HEK293 (cell line): ENCODE measurements at regions not wholly inside any gene's neighbourhood (a gene's known extent, or its start where the extent isn't known, plus 50 kb on each side); places are given as distances from the start of the nearest gene placed in this dataset.

Experiments used
- CTCF ChIA-PET: fragments of 350-600 bp; formaldehyde crosslinking; extraction: SDS; loops from one replicate; lab custom pipeline; 2021; ENCODE audit warnings: antibody characterized with exemption; lab: Yijun Ruan, JAX
- POLR2A ChIA-PET: fragments of 300-600 bp; formaldehyde crosslinking; extraction: SDS; loops from one replicate; lab custom pipeline; 2020; ENCODE audit warnings: antibody characterized with exemption, inconsistent platforms; lab: Yijun Ruan, JAX
- H3K27ac ChIP-seq: fragments of 200-500 bp; sonication (Bioruptor generic); 2 replicates; pipeline ENCODE4 v1.5.1; 2014; ENCODE audit warnings: low read depth, low read length, control low read depth, inconsistent platforms; ENCODE audit errors: extremely low read depth
- H3K36me3 ChIP-seq, 2 experiments: fragments of 200-500 bp in 1 of 2; sonication (Bioruptor generic) in 1 of 2; 1 replicate in 1 of 2; 2 replicates in 1 of 2; pipeline ENCODE4 v1.5.1; 2014 to 2017; ENCODE audit warnings: inconsistent platforms in 2 of 2, low read length in 2 of 2; ENCODE audit not compliant: control insufficient read depth in 2 of 2, insufficient read depth in 1 of 2
- H3K4me1 ChIP-seq: fragments of 200-500 bp; sonication (Bioruptor generic); 2 replicates; pipeline ENCODE4 v1.5.1; 2014; ENCODE audit warnings: mild to moderate bottlenecking, low read length, inconsistent platforms; ENCODE audit not compliant: control insufficient read depth, insufficient read depth
- H3K4me3 ChIP-seq: 2 replicates; pipeline ENCODE4 v1.5.1; 2011; ENCODE audit warnings: low read depth, mild to moderate bottlenecking, control low read depth, low read length, moderate library complexity
- H3K9me3 ChIP-seq: fragments of 200-500 bp; sonication (Bioruptor generic); 2 replicates; pipeline ENCODE4 v1.5.1; 2014; ENCODE audit warnings: low read depth, low read length, inconsistent platforms; ENCODE audit not compliant: control insufficient read depth, insufficient read depth
- ATF2 ChIP-seq: fragments of 450-650 bp; formaldehyde crosslinking; IDR thresholded peaks from 2 replicates; pipeline ENCODE4 v1.5.1; 2016; ENCODE audit warnings: missing biosample characterization, missing genetic modification characterization, low read depth
- EGR2 ChIP-seq: fragments of 450-650 bp; formaldehyde crosslinking; IDR thresholded peaks from 2 replicates; pipeline ENCODE4 v1.5.1; 2016; ENCODE audit warnings: low read depth, missing biosample characterization, missing genetic modification characterization
- HOXA7 ChIP-seq: sonication (generic); formaldehyde crosslinking; IDR thresholded peaks from 2 replicates; pipeline ENCODE4 v1.8.1; 2022; ENCODE audit warnings: missing genetic modification reagents, borderline replicate concordance
- OVOL3 ChIP-seq: fragments of 450-650 bp; formaldehyde crosslinking; IDR thresholded peaks from 2 replicates; pipeline ENCODE4 v1.5.1; 2016; ENCODE audit warnings: missing biosample characterization, missing genetic modification characterization
- SCRT2 ChIP-seq: fragments of 450-650 bp; formaldehyde crosslinking; IDR thresholded peaks from 2 replicates; pipeline ENCODE4 v1.5.1; 2016; ENCODE audit warnings: missing biosample characterization, missing genetic modification characterization
- ZBTB49 ChIP-seq: fragments of 450-650 bp; formaldehyde crosslinking; IDR thresholded peaks from 2 replicates; pipeline ENCODE4 v1.5.1; 2016; ENCODE audit warnings: missing biosample characterization, missing genetic modification characterization, low read depth
- ZNF114 ChIP-seq: fragments of 450-650 bp; formaldehyde crosslinking; IDR thresholded peaks from 2 replicates; pipeline ENCODE4 v1.5.0; 2017; ENCODE audit warnings: missing biosample characterization, missing genetic modification characterization
- ZNF19 ChIP-seq: fragments of 450-650 bp; formaldehyde crosslinking; IDR thresholded peaks from 2 replicates; pipeline ENCODE4; 2016; ENCODE audit warnings: missing biosample characterization, missing genetic modification characterization, low read depth
- ZNF449 ChIP-seq: fragments of 450-650 bp; formaldehyde crosslinking; IDR thresholded peaks from 2 replicates; pipeline ENCODE4 v1.5.1; 2017; ENCODE audit warnings: missing biosample characterization, mild to moderate bottlenecking, missing genetic modification characterization, moderate library complexity
- ZNF501 ChIP-seq: fragments of 450-650 bp; formaldehyde crosslinking; IDR thresholded peaks from 2 replicates; pipeline ENCODE4 v1.5.1; 2016; ENCODE audit warnings: missing biosample characterization, missing genetic modification characterization
- ZNF555 ChIP-seq: fragments of 450-650 bp; formaldehyde crosslinking; conservative IDR thresholded peaks from 2 replicates; pipeline ENCODE4 v1.5.1; 2017; ENCODE audit warnings: missing biosample characterization, mild to moderate bottlenecking, missing genetic modification characterization, inconsistent platforms
- ZNF610 ChIP-seq: fragments of 450-650 bp; formaldehyde crosslinking; IDR thresholded peaks from 2 replicates; pipeline ENCODE4 v1.5.1; 2016; ENCODE audit warnings: missing biosample characterization, missing genetic modification characterization, borderline replicate concordance
- ZSCAN4 ChIP-seq: fragments of 450-650 bp; formaldehyde crosslinking; IDR thresholded peaks from 2 replicates; pipeline ENCODE4 v1.5.1; 2017; ENCODE audit warnings: missing biosample characterization, missing genetic modification characterization

DNA sequence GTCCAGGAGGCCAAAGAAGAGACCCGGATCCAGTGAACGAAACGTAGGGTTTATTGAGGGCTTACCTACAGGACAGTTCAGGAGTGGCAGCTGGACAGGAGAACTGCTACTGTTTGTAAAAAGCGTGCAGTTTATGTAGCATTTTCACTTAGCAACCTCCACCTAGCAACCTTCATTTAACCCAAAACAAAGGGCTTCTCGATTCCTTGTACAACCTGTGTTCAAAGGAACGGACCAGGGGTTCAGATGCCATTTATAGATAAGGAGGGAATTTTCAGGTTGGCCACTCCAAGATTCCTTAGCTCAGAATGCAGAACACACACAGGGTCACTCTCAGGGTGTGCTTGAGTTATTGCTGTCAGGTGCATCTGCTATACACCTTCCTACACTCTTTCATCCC, 65.1 kb upstream of the YWHAQ start:
- Histone ChIP-seq H3K36me3 (no peaks in the 10 kb centered on the region), H3K9me3 (no peaks in the 10 kb centered on the region), H3K4me3 (no peak overlapping the region), H3K27ac (no peak overlapping the region), H3K4me1 (no peaks in the 10 kb centered on the region)
- TF ChIP-seq SCRT2 (tag by site-specific recombination) (no peak), EGR2 (tag by site-specific recombination) (no peak)
- POLR2A ChIA-PET, result interaction anchor here (0.7 kb wide), 1 partner anchor 20 kb away, joined by 4 read pairs; no protein-coding TSS in a partner anchor
- CTCF ChIA-PET, result interaction anchor here (0.7 kb wide), 2 partner anchors 12 to 1419 kb away, joined by 3 read pairs; no protein-coding TSS in a partner anchor

- Histone ChIP-seq H3K4me3 (no peak overlapping the region), H3K4me1 (no peaks in the 10 kb centered on the region), H3K36me3 (no peaks in the 10 kb centered on the region), H3K27ac (no peak overlapping the region), H3K9me3 (no peaks in the 10 kb centered on the region)
- CTCF ChIA-PET, result no interaction called here
- TF ChIP-seq ZBTB49 (tag by site-specific recombination) (no peak), ZNF114 (tag by site-specific recombination) (no peak), ZNF449 (no peak), ATF2 (tag by site-specific recombination) (no peak), ZNF19 (no peak), ZNF610 (tag by site-specific recombination) (no peak), HOXA7 (no peak), ZNF555 (no peak), ZNF501 (no peak)
- POLR2A ChIA-PET, result interaction anchor here (1.3 kb wide), 1 partner anchor 66 kb away, joined by 4 read pairs; the partner anchor contains the start of gene YWHAQ
These were observed 65.9 kb upstream of the YWHAQ start for GRCh38 chr2:9696731-9697130.

- no peaks in the 10 kb centered on the region; the same call in 1 of the 2 replicates for H3K4me1 ChIP-seq
- H3K4me3 ChIP-seq, result no peak overlapping the region
- TF ChIP-seq ZSCAN4 (peak; percentile 76), OVOL3 (no peak)
- TF ChIP-seq, all 188 proteins: peak for 1
- Histone ChIP-seq H3K27ac (no peak overlapping the region), H3K36me3 (no peaks in the 10 kb centered on the region), H3K9me3 (no peaks in the 10 kb centered on the region)
- ChIA-PET CTCF (no interaction called here), POLR2A (no interaction called here)
These were observed 67.1 kb upstream of the YWHAQ start for GRCh38 chr2:9697909-9698308.
